HepG2 (cell line): ENCODE measurements at regions not wholly inside any gene's neighbourhood (a gene's known extent, or its start where the extent isn't known, plus 50 kb on each side); places are given as distances from the start of the nearest gene placed in this dataset.

Experiments
- ATAC-seq: fragments of 200-7000 bp; cut with Tn5 transposase; 3 replicates; pipeline ENCODE4 v1.9.1; 2020; ENCODE audit warnings: mild to moderate bottlenecking, moderate library complexity
- BruUV-seq: library from RNA; stranded (reverse); fragments of 400-500 nt; replicated peaks from 2 replicates; lab custom pipeline; 2021; lab: Mats Ljungman, UMichigan
- CTCF ChIA-PET: fragments of 300-600 bp; formaldehyde crosslinking; extraction: SDS; loops from one replicate; lab custom pipeline; 2021; ENCODE audit warnings: low total read pairs, inconsistent platforms, low intra/inter-chr PET ratio; lab: Yijun Ruan, JAX
- POLR2A ChIA-PET: fragments of 350-600 bp; sonication (Branson Sonifier 250); formaldehyde crosslinking; loops from one replicate; lab custom pipeline; 2020; ENCODE audit warnings: antibody characterized with exemption, inconsistent platforms; lab: Yijun Ruan, JAX
- DNase-seq: peaks from one replicate; pipeline ENCODE4 v3.0.0-alpha.2; 2015; ENCODE audit warnings: low spot score
- FAIRE-seq: peaks from 3 replicates; lab custom pipeline; 2011; peaks lifted over from hg19 to GRCh38; lab: Jason Lieb, UNC
- H2AFZ ChIP-seq: one replicate; pipeline ENCODE4 v1.6.1; 2011; ENCODE audit warnings: low read length, inconsistent platforms
- H3K27ac ChIP-seq: fragments of 300-600 bp; 3 replicates; pipeline ENCODE4 v1.8.0; 2011; ENCODE audit warnings: mixed run types, mild to moderate bottlenecking, mixed read lengths, low read length, inconsistent platforms; ENCODE audit not compliant: insufficient read depth; ENCODE audit errors: extremely low read length
- H3K27me3 ChIP-seq, 2 experiments: fragments of 200-600 bp in 1 of 2; 2 replicates in 1 of 2; 3 replicates in 1 of 2; pipeline versions ENCODE4 v1.6.0 to v1.8.0; 2011; ENCODE audit warnings: low read length in 2 of 2, mild to moderate bottlenecking in 2 of 2, moderate library complexity in 2 of 2, inconsistent platforms in 1 of 2; ENCODE audit not compliant: insufficient read depth in 2 of 2, control insufficient read depth in 1 of 2
- H3K36me3 ChIP-seq, 2 experiments: fragments of 200-600 bp in 1 of 2; replicated peaks in 1 of 2; 2 replicates in 1 of 2; 3 replicates in 1 of 2; pipeline versions ENCODE4 v1.5.1 to v1.8.0; 2011; ENCODE audit warnings: low read length in 2 of 2, inconsistent platforms in 1 of 2; ENCODE audit not compliant: insufficient read depth in 2 of 2, control insufficient read depth in 1 of 2
- H3K4me1 ChIP-seq: 2 replicates; pipeline ENCODE4 v1.5.1; 2012; ENCODE audit warnings: low read length, inconsistent platforms; ENCODE audit not compliant: insufficient read depth
- H3K4me2 ChIP-seq: 2 replicates; pipeline ENCODE4 v1.6.0; 2011; ENCODE audit warnings: low read depth, low read length, inconsistent platforms
- H3K4me3 ChIP-seq, 3 experiments: fragments of 200-600 bp in 1 of 3; sonication (generic), shearing (Covaris generic) in 1 of 3; replicated peaks in 1 of 3; 2 replicates each; pipeline ENCODE4 v1.5.1; 2011 to 2016; ENCODE audit warnings: low read length in 3 of 3, inconsistent platforms in 2 of 3, low read depth in 2 of 3, mild to moderate bottlenecking in 2 of 3, control low read depth in 1 of 3, mixed read lengths in 1 of 3; ENCODE audit not compliant: insufficient read depth in 1 of 3
- H3K79me2 ChIP-seq: one replicate; pipeline ENCODE4 v1.6.1; 2011; ENCODE audit warnings: low read length, inconsistent platforms; ENCODE audit not compliant: insufficient read depth
- H3K9ac ChIP-seq: 2 replicates; pipeline ENCODE4 v1.6.0; 2011; ENCODE audit warnings: mild to moderate bottlenecking, low read depth, low read length, inconsistent platforms; ENCODE audit not compliant: insufficient read depth
- H3K9me3 ChIP-seq: 2 replicates; pipeline ENCODE4 v1.5.1; 2012; ENCODE audit warnings: mild to moderate bottlenecking, low read length
- H4K20me1 ChIP-seq: 2 replicates; pipeline ENCODE4 v1.6.0; 2011; ENCODE audit warnings: inconsistent platforms, mild to moderate bottlenecking, low read length, moderate library complexity; ENCODE audit not compliant: insufficient read depth
- BRCA1 ChIP-seq: sonication (generic); formaldehyde crosslinking; IDR thresholded peaks from 2 replicates; pipeline ENCODE4 v1.4.0; 2020; ENCODE audit warnings: missing genetic modification reagents
- HCFC1 ChIP-seq: fragments of 150-350 bp; IDR thresholded peaks from 2 replicates; pipeline ENCODE4 v1.6.1; 2014; ENCODE audit warnings: low read depth, low read length
- HNRNPL ChIP-seq: fragments of 200-400 bp; formaldehyde crosslinking; IDR thresholded peaks from 2 replicates; pipeline ENCODE4 v1.6.1; 2017; ENCODE audit warnings: mild to moderate bottlenecking, low read depth, low read length
- PRMT3 ChIP-seq: sonication (generic); formaldehyde crosslinking; IDR thresholded peaks from 2 replicates; pipeline ENCODE4 v1.8.1; 2022; ENCODE audit warnings: low read depth, mild to moderate bottlenecking, moderate library complexity, missing genetic modification reagents, borderline replicate concordance
- ZNF142 ChIP-seq: sonication (generic); formaldehyde crosslinking; IDR thresholded peaks from 2 replicates; pipeline ENCODE4 v1.4.0; 2020; ENCODE audit warnings: missing genetic modification reagents
- ZNF407 ChIP-seq: sonication (generic); formaldehyde crosslinking; IDR thresholded peaks from one replicate; pipeline ENCODE4 v1.5.1; 2020; ENCODE audit warnings: mild to moderate bottlenecking, missing genetic modification reagents; ENCODE audit errors: not compliant biosample characterization
- ZNF709 ChIP-seq: sonication (generic); formaldehyde crosslinking; IDR thresholded peaks from 2 replicates; pipeline ENCODE4 v1.5.0; 2020; ENCODE audit warnings: mild to moderate bottlenecking, missing genetic modification reagents
- ZNF841 ChIP-seq: sonication (generic); formaldehyde crosslinking; IDR thresholded peaks from 2 replicates; pipeline ENCODE4 v1.8.1; 2023; ENCODE audit warnings: missing genetic modification reagents, borderline replicate concordance
- WGBS: methylation state at CpG from one replicate; pipeline ENCODE4 v1.1.6; 2017; ENCODE audit warnings: low lambda C conversion rate; 5-methylcytosine and 5-hydroxymethylcytosine counted together
- in situ Hi-C: cut with HindIII; loops from 2 replicates; pipeline ENCODE4 v1.10.0; 2017; ENCODE audit warnings: low pct_unique_long_range_greater_than_20kb; ENCODE audit not compliant: extremely low pct_ligation_motif_present
- intact Hi-C: fragments of 100-400 bp; cut with micrococcal nuclease; formaldehyde crosslinking; loops from one replicate; pipeline ENCODE4 v1.10.0; 2022; ENCODE audit not compliant: unreplicated experiment

GRCh38 chr3:55198554-55198953 lies 270.7 kb upstream of the LRTM1 start (continued):
- TF ChIP-seq ZNF142 (CRISPR knock-in tag) (no peak), HNRNPL (no peak)

DNA sequence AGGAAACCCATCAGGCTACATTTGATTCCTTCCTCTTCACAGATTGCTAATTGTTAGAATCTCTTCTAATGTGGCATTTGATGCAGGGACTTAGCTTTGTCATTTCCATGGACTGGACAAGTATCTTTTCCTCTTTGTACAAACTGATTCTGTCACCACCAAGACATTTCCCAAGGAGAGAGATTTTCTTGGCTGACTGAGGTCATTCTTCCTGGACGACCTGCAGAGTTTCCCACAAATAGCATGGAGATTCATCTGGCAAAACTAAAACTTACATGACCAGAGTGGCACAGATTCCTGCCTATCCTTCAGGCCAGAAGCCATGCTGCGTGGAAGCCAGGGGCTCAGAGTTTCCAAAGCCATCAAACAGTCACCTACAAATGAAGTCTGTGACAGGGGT lies 269.2 kb upstream of the LRTM1 start:
- H4K20me1 ChIP-seq = no peaks in the 10 kb centered on the region
- no peaks in the 10 kb centered on the region for H3K36me3 ChIP-seq
- in situ Hi-C loops (no loop called here), intact Hi-C loops (no loop called here)
- FAIRE-seq = no peak
- no peak overlapping the region for H3K4me3 ChIP-seq
- no peak overlapping the region for H3K27ac ChIP-seq
- no peak for ATAC-seq
- no peak overlapping the region for H3K9ac ChIP-seq
- H3K79me2 ChIP-seq = no peaks in the 10 kb centered on the region
- no TSS peak for BruUV-seq
- H3K27me3 ChIP-seq = no peaks in the 10 kb centered on the region
- no peak for DNase-seq
- CTCF ChIA-PET = no interaction called here
- no peak overlapping the region for H2AFZ ChIP-seq
- no peak overlapping the region for H3K4me2 ChIP-seq
- POLR2A ChIA-PET = no interaction called here
- peaks cover 4% of the 10 kb centered on the region; the same call in 1 of the 2 replicates for H3K9me3 ChIP-seq
- H3K4me1 ChIP-seq = no peaks in the 10 kb centered on the region
- WGBS = 0% methylated on average over 2 of the region's 2 CpGs
- TF ChIP-seq BRCA1 (no peak), HCFC1 (no peak), PRMT3 (CRISPR knock-in tag) (no peak), ZNF407 (no peak), ZNF841 (no peak), ZNF709 (CRISPR knock-in tag) (no peak)
